CD14-positive monocyte (primary cell): ENCODE measurements at regions not wholly inside any gene's neighbourhood (a gene's known extent, or its start where the extent isn't known, plus 50 kb on each side); places are given as distances from the start of the nearest gene placed in this dataset.

ENCODE experiments used
- DNase-seq, 3 donors: peaks; one replicate each; pipeline ENCODE4 v3.0.0-alpha.2; 2011 to 2022
- H2AFZ ChIP-seq: 2 replicates; pipeline ENCODE4 v1.6.0; 2012; ENCODE audit warnings: mild to moderate bottlenecking, low read depth, low read length, inconsistent platforms; ENCODE audit not compliant: insufficient read depth, poor library complexity, severe bottlenecking
- H3K27ac ChIP-seq, 2 donors: 1 replicate in 1 of 2; 2 replicates in 1 of 2; pipeline ENCODE4 v1.5.1; 2012 to 2013; ENCODE audit warnings: low read length in 2 of 2, control low read depth in 1 of 2, inconsistent platforms in 1 of 2, low read depth in 1 of 2, mild to moderate bottlenecking in 1 of 2
- H3K27me3 ChIP-seq, 2 donors: one replicate each; pipeline versions ENCODE4 v1.6.0 to v1.6.1; 2011 to 2013; ENCODE audit warnings: low read length in 2 of 2; ENCODE audit not compliant: control insufficient read depth in 2 of 2, insufficient read depth in 2 of 2
- H3K36me3 ChIP-seq, 2 donors: replicated peaks in 1 of 2; 1 replicate in 1 of 2; 2 replicates in 1 of 2; pipeline versions ENCODE4 v1.5.1 to v1.6.1; 2012 to 2013; ENCODE audit warnings: low read length in 2 of 2, control low read depth in 1 of 2, inconsistent platforms in 1 of 2, mild to moderate bottlenecking in 1 of 2; ENCODE audit not compliant: insufficient read depth in 2 of 2, control insufficient read depth in 1 of 2
- H3K4me1 ChIP-seq, 2 donors: 1 replicate in 1 of 2; 2 replicates in 1 of 2; pipeline versions ENCODE4 v1.5.1 to v1.6.1; 2012 to 2013; ENCODE audit warnings: low read length in 2 of 2, control low read depth in 1 of 2, inconsistent platforms in 1 of 2, mild to moderate bottlenecking in 1 of 2, moderate library complexity in 1 of 2; ENCODE audit not compliant: insufficient read depth in 2 of 2, control insufficient read depth in 1 of 2
- H3K4me2 ChIP-seq: replicated peaks from 2 replicates; pipeline ENCODE3; 2012; ENCODE audit warnings: low read length, moderate library complexity, mild to moderate bottlenecking; ENCODE audit not compliant: poor library complexity, severe bottlenecking; ENCODE audit errors: extremely low read depth
- H3K4me3 ChIP-seq, 3 experiments: fragments of 200-600 bp in 1 of 3; sonication (generic) in 1 of 3; replicated peaks in 1 of 3; 1 replicate in 2 of 3; 2 replicates in 1 of 3; pipeline ENCODE4 v1.5.1; 2011 to 2013; ENCODE audit warnings: low read length in 3 of 3, mild to moderate bottlenecking in 3 of 3, control low read depth in 2 of 3, low read depth in 2 of 3, inconsistent platforms in 1 of 3, moderate library complexity in 1 of 3
- H3K79me2 ChIP-seq: 2 replicates; pipeline ENCODE4 v1.6.0; 2012; ENCODE audit warnings: mild to moderate bottlenecking, control low read depth, inconsistent platforms, low read length, moderate library complexity; ENCODE audit not compliant: insufficient read depth
- H3K9ac ChIP-seq: 2 replicates; pipeline ENCODE4 v1.6.0; 2017; ENCODE audit warnings: low read length, mild to moderate bottlenecking; ENCODE audit not compliant: insufficient read depth, poor library complexity, severe bottlenecking
- H3K9me3 ChIP-seq, 2 donors: replicated peaks in 1 of 2; 1 replicate in 1 of 2; 2 replicates in 1 of 2; pipeline versions ENCODE4 v1.5.1 to v1.6.1; 2012 to 2013; ENCODE audit warnings: low read length in 2 of 2, control low read depth in 1 of 2; ENCODE audit not compliant: control insufficient read depth in 1 of 2, insufficient read depth in 1 of 2
- H4K20me1 ChIP-seq: 2 replicates; pipeline ENCODE4 v1.6.0; 2012; ENCODE audit warnings: mild to moderate bottlenecking, low read length, control low read depth, moderate library complexity; ENCODE audit not compliant: insufficient read depth
- H3K27ac Mint-ChIP-seq, 7 donors: one replicate each; pipeline ENCODE4 v1.8.0; 2020; ENCODE audit warnings: mild to moderate bottlenecking in 7 of 7, mixed read lengths in 7 of 7, moderate library complexity in 6 of 7, inconsistent platforms in 2 of 7
- H3K27me3 Mint-ChIP-seq, 3 donors: one replicate each; pipeline ENCODE4 v1.8.0; 2021 to 2022; ENCODE audit warnings: low read depth in 3 of 3, mild to moderate bottlenecking in 3 of 3, mixed read lengths in 3 of 3, moderate library complexity in 3 of 3, inconsistent platforms in 1 of 3
- H3K36me3 Mint-ChIP-seq, 2 donors: one replicate each; pipeline ENCODE4 v1.8.0; 2020; ENCODE audit warnings: mixed read lengths in 2 of 2, inconsistent platforms in 1 of 2, mild to moderate bottlenecking in 1 of 2
- H3K4me1 Mint-ChIP-seq: one replicate; pipeline ENCODE4 v1.8.0; 2020; ENCODE audit warnings: mild to moderate bottlenecking, mixed read lengths
- H3K4me3 Mint-ChIP-seq, 2 donors: one replicate each; pipeline ENCODE4 v1.8.0; 2020; ENCODE audit warnings: mild to moderate bottlenecking in 2 of 2, mixed read lengths in 2 of 2, moderate library complexity in 1 of 2
- H3K9me3 Mint-ChIP-seq, 7 donors: one replicate each; pipeline ENCODE4 v1.8.0; 2020 to 2022; ENCODE audit warnings: mixed read lengths in 7 of 7, mild to moderate bottlenecking in 6 of 7, moderate library complexity in 6 of 7, inconsistent platforms in 2 of 7
- CTCF ChIP-seq: fragments of 200-600 bp; IDR thresholded peaks from one replicate; pipeline ENCODE4 v1.8.0; 2022; ENCODE audit warnings: antibody characterized with exemption, mild to moderate bottlenecking
- whole genome bisulfite sequencing: methylation state at CpG from one replicate; pipeline ENCODE4 v1.1.5; 2013; ENCODE audit warnings: missing lambda C conversion rate; ENCODE audit not compliant: insufficient coverage; 5-methylcytosine and 5-hydroxymethylcytosine counted together
- intact Hi-C, 2 donors: fragments of 100-400 bp; cut with micrococcal nuclease; formaldehyde crosslinking; loops; one replicate each; pipeline versions ENCODE4 v1.15.0 to v1.15.1; 2023

GRCh38 chr2:6496376-6496775 lies 369.3 kb downstream of the CMPK2 start:
- Histone ChIP-seq H3K4me3 (no peak overlapping the region), H3K9me3 (peaks cover 7 to 27% of the 10 kb centered on the region in 2 donors), H3K4me2 (no peak overlapping the region), H3K9ac (no peak overlapping the region), H3K36me3 (no peaks in the 10 kb centered on the region), H4K20me1 (no peaks in the 10 kb centered on the region), H2AFZ (no peak overlapping the region), H3K4me1 (no peaks in the 10 kb centered on the region), H3K27me3 (no peaks in the 10 kb centered on the region), H3K27ac (no peak overlapping the region), H3K79me2 (no peaks in the 10 kb centered on the region)
- H3K4me1 Mint-ChIP-seq, result no peaks in the 10 kb centered on the region
- WGBS, result 98% methylated on average over 7 of the region's 14 CpGs
- peaks cover 0 to 3% (median 0%) of the 10 kb centered on the region in 3 donors for H3K27me3 Mint-ChIP-seq
- intact Hi-C loops, result no loop called here
- H3K27ac Mint-ChIP-seq, result no peak overlapping the region
- no peak for TF ChIP-seq CTCF
- DNase-seq, result no peak
- H3K9me3 Mint-ChIP-seq, result peaks cover 5 to 30% (median 20%) of the 10 kb centered on the region in 7 donors
- no peaks in the 10 kb centered on the region for H3K36me3 Mint-ChIP-seq
- H3K4me3 Mint-ChIP-seq, result no peak overlapping the region

- H3K4me2 ChIP-seq, result no peak overlapping the region
Observed at GRCh38 chr2:6497048-6497447, 368.7 kb downstream of the CMPK2 start.

More at GRCh38 chr2:6497048-6497447, 368.7 kb downstream of the CMPK2 start:
- Histone ChIP-seq H3K4me1 (no peaks in the 10 kb centered on the region), H3K36me3 (no peaks in the 10 kb centered on the region), H3K9me3 (peaks cover 7 to 27% of the 10 kb centered on the region in 2 donors), H3K27ac (no peak overlapping the region), H4K20me1 (no peaks in the 10 kb centered on the region), H3K79me2 (no peaks in the 10 kb centered on the region), H3K9ac (no peak overlapping the region), H3K27me3 (no peaks in the 10 kb centered on the region), H3K4me3 (no peak overlapping the region), H2AFZ (no peak overlapping the region)
- Mint-ChIP-seq H3K9me3 (peaks cover 5 to 30% (median 20%) of the 10 kb centered on the region in 7 donors), H3K4me3 (no peak overlapping the region), H3K36me3 (no peaks in the 10 kb centered on the region), H3K27me3 (peaks cover 0 to 3% (median 0%) of the 10 kb centered on the region in 3 donors), H3K4me1 (no peaks in the 10 kb centered on the region), H3K27ac (no peak overlapping the region)
- intact Hi-C loops, result no loop called here
- WGBS, result no CpG with 5 or more reads among the region's 1 CpG
- DNase-seq, result no peak
- no peak for TF ChIP-seq CTCF
